Natural killer cell (primary cell): ENCODE measurements at regions not wholly inside any gene's neighbourhood (a gene's known extent, or its start where the extent isn't known, plus 50 kb on each side); places are given as distances from the start of the nearest gene placed in this dataset.

Experiments used
- ATAC-seq, 3 donors: fragments of 150-1000 bp in 2 of 3; fragments of 200-7000 bp in 1 of 3; cut with Tn5 transposase; 1 replicate in 1 of 3; 2 replicates in 2 of 3; pipeline ENCODE4 v1.10.0; 2021; ENCODE audit warnings: mild to moderate bottlenecking in 2 of 3, moderate library complexity in 2 of 3
- DNase-seq, 2 donors: peaks; one replicate each; pipeline versions ENCODE4 v3.0.0 to v3.0.0-alpha.2; 2013 to 2021; ENCODE audit warnings: mixed read lengths in 1 of 2
- H3K27ac ChIP-seq: one replicate; pipeline ENCODE4 v1.5.1; 2013; ENCODE audit warnings: mild to moderate bottlenecking, low read length
- H3K27me3 ChIP-seq: one replicate; pipeline ENCODE4 v1.6.1; 2013; ENCODE audit warnings: low read length; ENCODE audit not compliant: control insufficient read depth, insufficient read depth
- H3K36me3 ChIP-seq: one replicate; pipeline ENCODE4 v1.6.1; 2013; ENCODE audit warnings: low read length; ENCODE audit not compliant: control insufficient read depth, insufficient read depth
- H3K4me1 ChIP-seq: one replicate; pipeline ENCODE4 v1.6.1; 2013; ENCODE audit warnings: low read length; ENCODE audit not compliant: control insufficient read depth, insufficient read depth
- H3K4me3 ChIP-seq: one replicate; pipeline ENCODE4 v1.5.1; 2013; ENCODE audit warnings: low read length
- H3K9me3 ChIP-seq: one replicate; pipeline ENCODE4 v1.6.1; 2013; ENCODE audit warnings: low read length; ENCODE audit not compliant: control insufficient read depth, insufficient read depth
- H3K27ac Mint-ChIP-seq, 2 donors: one replicate each; pipeline ENCODE4 v1.8.0; 2022; ENCODE audit warnings: mild to moderate bottlenecking in 2 of 2, mixed read lengths in 2 of 2, moderate library complexity in 1 of 2
- H3K27me3 Mint-ChIP-seq, 2 donors: one replicate each; pipeline ENCODE4 v1.8.0; 2022; ENCODE audit warnings: low read depth in 2 of 2, mixed read lengths in 2 of 2
- H3K36me3 Mint-ChIP-seq: one replicate; pipeline ENCODE4 v1.8.0; 2022; ENCODE audit warnings: mixed read lengths
- H3K4me1 Mint-ChIP-seq, 2 donors: one replicate each; pipeline ENCODE4 v1.8.0; 2022; ENCODE audit warnings: mixed read lengths in 2 of 2
- H3K4me3 Mint-ChIP-seq: one replicate; pipeline ENCODE4 v1.8.0; 2022; ENCODE audit warnings: mild to moderate bottlenecking, moderate library complexity, mixed read lengths
- H3K9me3 Mint-ChIP-seq, 2 donors: one replicate each; pipeline ENCODE4 v1.8.0; 2022; ENCODE audit warnings: mixed read lengths in 2 of 2
- WGBS: methylation state at CpG from one replicate; pipeline ENCODE4 v1.1.7; 2013; ENCODE audit warnings: missing lambda C conversion rate; ENCODE audit not compliant: insufficient coverage; 5-methylcytosine and 5-hydroxymethylcytosine counted together
- intact Hi-C: fragments of 100-400 bp; cut with micrococcal nuclease; formaldehyde crosslinking; loops from one replicate; pipeline ENCODE4 v1.14.2; 2022
- TF ChIP-seq, protein P1 (sequence below): fragments of 200-600 bp; IDR thresholded peaks from one replicate; pipeline ENCODE4 v1.8.0; 2022; ENCODE audit warnings: antibody characterized with exemption

DNA sequence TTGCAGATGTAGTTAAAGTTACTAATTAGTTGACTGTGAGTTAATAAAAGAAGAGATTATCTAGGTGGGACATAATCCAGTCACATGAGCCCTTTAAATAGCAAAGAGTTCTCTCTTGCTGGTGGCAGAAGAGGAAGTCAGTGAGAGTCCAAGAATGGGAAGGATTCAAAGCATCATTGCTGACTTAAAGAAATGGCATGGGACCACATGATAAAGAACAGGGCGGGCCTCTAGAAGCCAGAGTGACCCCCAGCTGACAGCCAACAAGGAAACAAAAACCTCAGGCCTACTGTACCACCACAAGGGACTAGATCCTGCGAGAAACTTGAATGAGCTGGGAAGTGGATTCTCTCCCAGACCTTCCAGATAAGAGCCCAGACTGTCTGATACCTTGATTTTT is 447.2 kb upstream of the CCDC54 start:
- no peaks in the 10 kb centered on the region for H3K27me3 Mint-ChIP-seq
- H3K27ac ChIP-seq, result no peak overlapping the region
- H3K9me3 Mint-ChIP-seq, result peaks cover 6 to 12% of the 10 kb centered on the region in 2 donors
- H3K4me1 ChIP-seq, result no peaks in the 10 kb centered on the region
- H3K27ac Mint-ChIP-seq, result no peak overlapping the region
- intact Hi-C loops, result no loop called here
- no peaks in the 10 kb centered on the region for H3K36me3 Mint-ChIP-seq
- DNase-seq (no peak), ATAC-seq (no peak)
- peaks cover 7% of the 10 kb centered on the region for H3K9me3 ChIP-seq
- TF ChIP-seq, protein P1, sequence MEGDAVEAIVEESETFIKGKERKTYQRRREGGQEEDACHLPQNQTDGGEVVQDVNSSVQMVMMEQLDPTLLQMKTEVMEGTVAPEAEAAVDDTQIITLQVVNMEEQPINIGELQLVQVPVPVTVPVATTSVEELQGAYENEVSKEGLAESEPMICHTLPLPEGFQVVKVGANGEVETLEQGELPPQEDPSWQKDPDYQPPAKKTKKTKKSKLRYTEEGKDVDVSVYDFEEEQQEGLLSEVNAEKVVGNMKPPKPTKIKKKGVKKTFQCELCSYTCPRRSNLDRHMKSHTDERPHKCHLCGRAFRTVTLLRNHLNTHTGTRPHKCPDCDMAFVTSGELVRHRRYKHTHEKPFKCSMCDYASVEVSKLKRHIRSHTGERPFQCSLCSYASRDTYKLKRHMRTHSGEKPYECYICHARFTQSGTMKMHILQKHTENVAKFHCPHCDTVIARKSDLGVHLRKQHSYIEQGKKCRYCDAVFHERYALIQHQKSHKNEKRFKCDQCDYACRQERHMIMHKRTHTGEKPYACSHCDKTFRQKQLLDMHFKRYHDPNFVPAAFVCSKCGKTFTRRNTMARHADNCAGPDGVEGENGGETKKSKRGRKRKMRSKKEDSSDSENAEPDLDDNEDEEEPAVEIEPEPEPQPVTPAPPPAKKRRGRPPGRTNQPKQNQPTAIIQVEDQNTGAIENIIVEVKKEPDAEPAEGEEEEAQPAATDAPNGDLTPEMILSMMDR, result no peak
- H3K36me3 ChIP-seq, result no peaks in the 10 kb centered on the region
- no peaks in the 10 kb centered on the region for H3K4me1 Mint-ChIP-seq
- 77% methylated on average over 2 of the region's 2 CpGs for WGBS
- no peaks in the 10 kb centered on the region for H3K27me3 ChIP-seq
- no peak overlapping the region for H3K4me3 ChIP-seq
- H3K4me3 Mint-ChIP-seq, result no peak overlapping the region

DNA sequence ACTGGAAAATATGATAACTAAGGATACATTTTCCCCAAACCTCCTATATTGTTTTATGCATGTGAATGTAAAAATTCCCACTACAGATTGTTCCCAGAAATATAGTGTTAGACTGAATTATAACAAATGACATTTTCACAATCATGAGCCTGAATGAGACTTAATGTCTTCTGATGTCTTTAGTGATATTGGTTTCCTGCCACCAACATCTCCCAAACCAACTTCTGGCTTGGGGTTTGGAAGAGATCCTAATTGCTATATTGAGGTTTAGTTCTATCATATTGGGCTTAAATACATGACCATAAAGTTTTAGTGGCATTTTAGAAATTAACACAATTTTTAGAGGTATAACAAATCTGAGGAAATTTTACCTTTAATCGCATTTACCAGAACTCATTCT is 445.3 kb upstream of the CCDC54 start:
- Mint-ChIP-seq H3K4me3 (no peak overlapping the region), H3K4me1 (no peaks in the 10 kb centered on the region)
- 85% methylated on average over 1 of the region's 1 CpG for WGBS

DNA sequence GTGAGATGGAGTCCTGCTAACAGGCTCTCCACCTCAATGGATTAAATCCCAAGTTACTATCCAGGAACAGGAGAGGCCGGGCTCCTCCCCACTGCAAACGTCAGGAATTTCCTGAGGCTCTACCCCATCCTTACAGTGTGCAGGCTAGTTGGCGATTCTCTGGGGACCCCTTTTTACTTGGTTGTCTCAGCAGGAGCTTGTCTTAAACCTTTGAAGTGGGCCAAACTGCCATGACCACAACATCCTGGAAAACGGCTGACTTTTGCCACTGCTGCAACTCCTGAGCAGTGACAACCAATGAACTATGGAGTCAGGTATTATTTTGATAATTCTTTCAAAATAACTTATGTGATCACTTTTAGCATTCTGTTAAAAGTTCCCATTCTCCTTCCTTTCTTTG is 440.9 kb upstream of the CCDC54 start:
- Mint-ChIP-seq H3K4me1 (no peaks in the 10 kb centered on the region), H3K27ac (no peak overlapping the region), H3K4me3 (no peak overlapping the region), H3K36me3 (no peaks in the 10 kb centered on the region), H3K27me3 (no peaks in the 10 kb centered on the region), H3K9me3 (peaks cover 3 to 5% of the 10 kb centered on the region in 2 donors)
- Histone ChIP-seq H3K4me1 (no peaks in the 10 kb centered on the region), H3K9me3 (peaks cover 7% of the 10 kb centered on the region), H3K27me3 (no peaks in the 10 kb centered on the region), H3K36me3 (no peaks in the 10 kb centered on the region), H3K4me3 (no peak overlapping the region), H3K27ac (no peak overlapping the region)
- TF ChIP-seq, protein P1, result no peak
- intact Hi-C loops, result no loop called here
- ATAC-seq, result no peak
- 42% methylated on average over 4 of the region's 4 CpGs for WGBS
- DNase-seq, result no peak

More for the DNA sequence above, 445.3 kb upstream of the CCDC54 start:
- Histone ChIP-seq H3K27ac (no peak overlapping the region), H3K4me1 (no peaks in the 10 kb centered on the region), H3K27me3 (no peaks in the 10 kb centered on the region), H3K9me3 (peaks cover 7% of the 10 kb centered on the region), H3K36me3 (no peaks in the 10 kb centered on the region), H3K4me3 (no peak overlapping the region)
- ATAC-seq (no peak), DNase-seq (no peak)
- intact Hi-C loops, result no loop called here
- H3K27me3 Mint-ChIP-seq, result no peaks in the 10 kb centered on the region
- peaks cover 6 to 12% of the 10 kb centered on the region in 2 donors for H3K9me3 Mint-ChIP-seq
- TF ChIP-seq, protein P1, result no peak
- no peak overlapping the region for H3K27ac Mint-ChIP-seq
- H3K36me3 Mint-ChIP-seq, result no peaks in the 10 kb centered on the region

DNA sequence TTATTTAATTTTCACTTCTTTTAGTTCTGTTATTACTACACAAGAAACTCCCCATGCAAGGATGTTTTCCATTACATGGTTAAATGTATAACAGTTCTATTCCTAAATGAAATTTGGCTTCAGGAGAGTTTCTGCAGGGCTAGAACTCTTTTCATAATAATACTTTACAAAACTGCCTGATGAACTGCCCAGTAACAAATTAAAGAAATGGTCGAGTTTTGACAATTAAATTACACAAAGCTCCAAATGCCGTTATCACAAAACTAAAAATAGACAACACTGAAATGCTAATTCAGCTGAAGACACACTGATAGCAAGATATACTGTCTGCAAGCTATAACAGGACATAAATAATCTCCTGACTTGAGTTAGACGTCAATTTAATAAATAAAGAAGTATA is 435.2 kb upstream of the CCDC54 start:
- no peak overlapping the region for H3K27ac ChIP-seq
- no peaks in the 10 kb centered on the region for H3K27me3 ChIP-seq
- Mint-ChIP-seq H3K4me3 (no peak overlapping the region), H3K27ac (no peak overlapping the region), H3K9me3 (peaks cover 5 to 17% of the 10 kb centered on the region in 2 donors), H3K27me3 (no peaks in the 10 kb centered on the region), H3K4me1 (no peaks in the 10 kb centered on the region), H3K36me3 (no peaks in the 10 kb centered on the region)
- no peak overlapping the region for H3K4me3 ChIP-seq
- no peak for ATAC-seq
- WGBS, result 73% methylated on average over 2 of the region's 3 CpGs
- DNase-seq, result no peak
- TF ChIP-seq, protein P1, result no peak
- intact Hi-C loops, result no loop called here
- no peaks in the 10 kb centered on the region for H3K9me3 ChIP-seq
- no peaks in the 10 kb centered on the region for H3K36me3 ChIP-seq
- no peaks in the 10 kb centered on the region for H3K4me1 ChIP-seq
